PC-3 (cell line): ENCODE measurements at regions not wholly inside any gene's neighbourhood (a gene's known extent, or its start where the extent isn't known, plus 50 kb on each side); places are given as distances from the start of the nearest gene placed in this dataset.
"Not testable (repeated sequence)": the region's sequence is repeated elsewhere in the genome, so short reads cannot be mapped to it uniquely, and the experiment has no call there.

Experiments used
- ATAC-seq: fragments of 200-7000 bp; cut with Tn5 transposase; 2 replicates; pipeline ENCODE4 v1.9.1; 2020; ENCODE audit warnings: mild to moderate bottlenecking, moderate library complexity
- BruUV-seq: library from RNA; stranded (reverse); fragments of 400-500 nt; replicated peaks from 2 replicates; lab custom pipeline; 2021; lab: Mats Ljungman, UMichigan
- CTCF ChIA-PET: fragments of 300-600 bp; sonication (Branson Sonifier 250); formaldehyde crosslinking; loops from one replicate; lab custom pipeline; 2022; ENCODE audit warnings: antibody characterized with exemption; lab: Charles Lee
- POLR2A ChIA-PET: fragments of 300-600 bp; sonication (Branson Sonifier 250); formaldehyde crosslinking; loops from one replicate; lab custom pipeline; 2022; ENCODE audit warnings: antibody characterized with exemption; ENCODE audit not compliant: unreplicated experiment; lab: Charles Lee
- DNase-seq: peaks from one replicate; pipeline ENCODE4 v3.0.0-alpha.2; 2015
- H2AFZ ChIP-seq: fragments of 300-600 bp; sonication (generic); 2 replicates; pipeline ENCODE4 v1.6.0; 2016; ENCODE audit warnings: antibody characterized with exemption, low read length
- H3F3A ChIP-seq: fragments of 300-600 bp; sonication (generic); one replicate; pipeline ENCODE4 v1.6.0; 2017; ENCODE audit warnings: antibody characterized with exemption, low read length, control low read depth, mild to moderate bottlenecking; ENCODE audit not compliant: unreplicated experiment
- H3K27ac ChIP-seq: fragments of 300-600 bp; sonication (generic); 2 replicates; pipeline ENCODE4 v1.5.1; 2016; ENCODE audit warnings: mild to moderate bottlenecking, low read length
- H3K27me3 ChIP-seq: fragments of 300-600 bp; sonication (generic); 2 replicates; pipeline ENCODE4 v1.6.1; 2016; ENCODE audit warnings: low read length, mixed read lengths
- H3K36me3 ChIP-seq: fragments of 300-600 bp; sonication (generic); 2 replicates; pipeline ENCODE4 v1.6.1; 2016; ENCODE audit warnings: low read depth, mixed run types, low read length, mixed read lengths
- H3K4me1 ChIP-seq: fragments of 300-600 bp; sonication (generic); 2 replicates; pipeline ENCODE4 v1.5.1; 2016; ENCODE audit warnings: low read length; ENCODE audit not compliant: insufficient read depth
- H3K4me2 ChIP-seq: fragments of 300-600 bp; sonication (generic); 2 replicates; pipeline ENCODE4 v1.6.0; 2016; ENCODE audit warnings: low read length
- H3K4me3 ChIP-seq: fragments of 300-600 bp; sonication (generic); 2 replicates; pipeline ENCODE4 v1.5.1; 2016; ENCODE audit warnings: mild to moderate bottlenecking, low read length, mixed read lengths
- H3K79me2 ChIP-seq: fragments of 300-600 bp; sonication (generic); 2 replicates; pipeline ENCODE4 v1.6.1; 2017; ENCODE audit warnings: low read length, mixed read lengths
- H3K9ac ChIP-seq: fragments of 300-600 bp; sonication (generic); 2 replicates; pipeline ENCODE4 v1.6.0; 2016; ENCODE audit warnings: mild to moderate bottlenecking, low read length
- H3K9me2 ChIP-seq: fragments of 300-600 bp; sonication (generic); replicated peaks from 2 replicates; pipeline ENCODE4 v1.6.1; 2016; ENCODE audit warnings: mixed run types, low read length, mixed read lengths
- H3K9me3 ChIP-seq: fragments of 300-600 bp; sonication (generic); 2 replicates; pipeline ENCODE4 v1.6.1; 2016; ENCODE audit warnings: low read length, mixed read lengths
- H4K20me1 ChIP-seq: fragments of 300-600 bp; sonication (generic); 2 replicates; pipeline ENCODE4 v1.6.1; 2016; ENCODE audit warnings: low read length, mixed read lengths
- EZH2 ChIP-seq: fragments of 300-600 bp; sonication (generic); IDR thresholded peaks from one replicate; pipeline ENCODE4 v1.6.1; 2017; ENCODE audit warnings: antibody characterized with exemption, mild to moderate bottlenecking, low read length; ENCODE audit not compliant: unreplicated experiment
- EZH2phosphoT487 ChIP-seq: fragments of 300-600 bp; sonication (generic); IDR thresholded peaks from 2 replicates; pipeline ENCODE4 v1.6.1; 2018; ENCODE audit warnings: mild to moderate bottlenecking, antibody characterized with exemption, low read length, borderline replicate concordance
- intact Hi-C: fragments of 100-400 bp; cut with micrococcal nuclease; formaldehyde crosslinking; loops from 2 replicates; pipeline ENCODE4 v1.9.0; 2023
- TF ChIP-seq, protein P1 (sequence below): fragments of 300-600 bp; sonication (generic); conservative IDR thresholded peaks from 2 replicates; pipeline ENCODE4 v1.5.1; 2017; ENCODE audit warnings: antibody characterized with exemption, low read depth, mild to moderate bottlenecking, low read length

- Histone ChIP-seq H4K20me1 (no peaks in the 10 kb centered on the region), H3K27ac (no peak overlapping the region), H3K9ac (no peak overlapping the region), H3K36me3 (peaks cover 12% of the 10 kb centered on the region; the same call in 1 of the 2 replicates), H2AFZ (no peak overlapping the region), H3K4me1 (0 out of 2 replicates have a peak, but pooled peaks cover 3% of the 10 kb centered on the region), H3F3A (no peaks in the 10 kb centered on the region), H3K9me3 (peaks cover 23% of the 10 kb centered on the region), H3K9me2 (no peaks in the 10 kb centered on the region), H3K79me2 (no peaks in the 10 kb centered on the region), H3K4me3 (no peak overlapping the region), H3K4me2 (no peak overlapping the region), H3K27me3 (no peaks in the 10 kb centered on the region)
- ChIA-PET POLR2A (no interaction called here), CTCF (interaction anchor here (0.6 kb wide), 1 partner anchor 240 kb away, joined by 13 read pairs; no protein-coding TSS in a partner anchor)
- no TSS peak for BruUV-seq
- DNase-seq = no peak
- no peak for ATAC-seq
- intact Hi-C loops = no loop called here
- TF ChIP-seq, protein P1, sequence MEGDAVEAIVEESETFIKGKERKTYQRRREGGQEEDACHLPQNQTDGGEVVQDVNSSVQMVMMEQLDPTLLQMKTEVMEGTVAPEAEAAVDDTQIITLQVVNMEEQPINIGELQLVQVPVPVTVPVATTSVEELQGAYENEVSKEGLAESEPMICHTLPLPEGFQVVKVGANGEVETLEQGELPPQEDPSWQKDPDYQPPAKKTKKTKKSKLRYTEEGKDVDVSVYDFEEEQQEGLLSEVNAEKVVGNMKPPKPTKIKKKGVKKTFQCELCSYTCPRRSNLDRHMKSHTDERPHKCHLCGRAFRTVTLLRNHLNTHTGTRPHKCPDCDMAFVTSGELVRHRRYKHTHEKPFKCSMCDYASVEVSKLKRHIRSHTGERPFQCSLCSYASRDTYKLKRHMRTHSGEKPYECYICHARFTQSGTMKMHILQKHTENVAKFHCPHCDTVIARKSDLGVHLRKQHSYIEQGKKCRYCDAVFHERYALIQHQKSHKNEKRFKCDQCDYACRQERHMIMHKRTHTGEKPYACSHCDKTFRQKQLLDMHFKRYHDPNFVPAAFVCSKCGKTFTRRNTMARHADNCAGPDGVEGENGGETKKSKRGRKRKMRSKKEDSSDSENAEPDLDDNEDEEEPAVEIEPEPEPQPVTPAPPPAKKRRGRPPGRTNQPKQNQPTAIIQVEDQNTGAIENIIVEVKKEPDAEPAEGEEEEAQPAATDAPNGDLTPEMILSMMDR = no peak
- TF ChIP-seq EZH2 (no peak), EZH2phosphoT487 (no peak)
Observed at GRCh38 chr1:209198961-209199750, 384.4 kb upstream of the CAMK1G start.

- ChIA-PET CTCF (no interaction called here), POLR2A (no interaction called here)
- H3K4me1 ChIP-seq = 0 out of 2 replicates have a peak, but pooled peaks cover 3% of the 10 kb centered on the region
- H3K27me3 ChIP-seq = no peaks in the 10 kb centered on the region
- no TSS peak for BruUV-seq
- DNase-seq (no peak), ATAC-seq (no peak)
- H3K79me2 ChIP-seq = no peaks in the 10 kb centered on the region
- H3K9me3 ChIP-seq = peaks cover 23% of the 10 kb centered on the region
- H4K20me1 ChIP-seq = no peaks in the 10 kb centered on the region
- no peak overlapping the region for H2AFZ ChIP-seq
- H3K4me3 ChIP-seq = no peak overlapping the region
- H3K27ac ChIP-seq = no peak overlapping the region
- no peak overlapping the region for H3K4me2 ChIP-seq
- no peaks in the 10 kb centered on the region for H3K9me2 ChIP-seq
- no peak overlapping the region for H3K9ac ChIP-seq
- H3F3A ChIP-seq = no peaks in the 10 kb centered on the region
- TF ChIP-seq EZH2 (no peak), EZH2phosphoT487 (no peak)
- TF ChIP-seq, protein P1 = no peak
- intact Hi-C loops = no loop called here
- peaks cover 12% of the 10 kb centered on the region; the same call in 1 of the 2 replicates for H3K36me3 ChIP-seq
Observed at GRCh38 chr1:209199822-209200221, 383.7 kb upstream of the CAMK1G start.

DNA sequence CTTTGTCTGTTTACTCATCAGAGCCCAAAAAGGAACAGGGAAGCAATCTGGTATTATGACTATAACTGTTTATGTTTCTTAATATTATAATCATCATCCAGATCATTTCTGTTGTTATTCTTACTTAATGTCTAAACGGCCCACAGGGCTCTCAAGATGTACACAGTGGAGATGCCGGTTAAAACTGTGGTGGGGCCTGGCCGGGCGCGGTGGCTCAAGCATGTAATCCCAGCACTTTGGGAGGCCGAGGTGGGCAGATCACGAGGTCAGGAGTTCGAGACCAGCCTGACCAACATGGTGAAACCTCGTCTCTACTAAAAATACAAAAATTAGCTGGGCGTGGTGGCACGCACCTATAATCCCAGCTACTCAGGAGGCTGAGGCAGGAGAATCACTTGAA, 381.2 kb upstream of the CAMK1G start:
- DNase-seq, BruUV-seq, H3K9ac ChIP-seq, H3K4me3 ChIP-seq, H3K36me3 ChIP-seq, H2AFZ ChIP-seq, H3K4me1 ChIP-seq, H3K27me3 ChIP-seq, H3K4me2 ChIP-seq, ATAC-seq, H4K20me1 ChIP-seq, H3K9me3 ChIP-seq, H3K9me2 ChIP-seq, H3K27ac ChIP-seq, H3K79me2 ChIP-seq, H3F3A ChIP-seq, POLR2A ChIA-PET: not testable (repeated sequence)
- CTCF ChIA-PET = interaction anchor here (0.5 to 1.2 kb wide), 3 partner anchors 46 to 311 kb away, joined by 3 to 10 read pairs (median 3); no protein-coding TSS in a partner anchor
- intact Hi-C loops = loop anchor here (2.0 kb wide), 4 partner anchors 126 to 288 kb away; no protein-coding TSS in a partner anchor
